HAP-1 (cell line): ENCODE measurements at regions not wholly inside any gene's neighbourhood (a gene's known extent, or its start where the extent isn't known, plus 50 kb on each side); places are given as distances from the start of the nearest gene placed in this dataset.

ENCODE experiments used
- DNase-seq, 2 experiments: peaks; one replicate each; pipeline ENCODE4 v3.0.0-alpha.2; 2016 to 2020; ENCODE audit warnings: low spot score in 2 of 2
- H3K27me3 ChIP-seq: fragments of 250-450 bp; sonication (Bioruptor Pico); 2 replicates; pipeline ENCODE4 v1.5.1; 2020; ENCODE audit warnings: low read depth, mild to moderate bottlenecking, moderate library complexity
- H3K36me3 ChIP-seq: fragments of 250-450 bp; sonication (Bioruptor Pico); replicated peaks from 2 replicates; pipeline ENCODE4 v1.5.1; 2020; ENCODE audit warnings: mild to moderate bottlenecking
- H3K4me1 ChIP-seq: fragments of 250-450 bp; sonication (Bioruptor Pico); 2 replicates; pipeline ENCODE4 v1.5.1; 2020; ENCODE audit warnings: mild to moderate bottlenecking
- H3K4me3 ChIP-seq: fragments of 250-450 bp; sonication (Bioruptor Pico); 2 replicates; pipeline ENCODE4 v1.5.1; 2020; ENCODE audit warnings: mild to moderate bottlenecking, moderate library complexity
- H3K9me3 ChIP-seq: fragments of 250-450 bp; sonication (Bioruptor Pico); 2 replicates; pipeline ENCODE4 v1.5.1; 2020; ENCODE audit warnings: mild to moderate bottlenecking, moderate library complexity
- in situ Hi-C: fragments of 300-500 bp; cut with MboI; formaldehyde crosslinking; loops from 3 replicates; pipeline ENCODE4 v1.14.3; 2020; ENCODE audit warnings: low sequenced_read_pairs, inconsistent platforms, mixed read lengths

- Histone ChIP-seq H3K9me3 (no peaks in the 10 kb centered on the region), H3K27me3 (no peaks in the 10 kb centered on the region), H3K36me3 (no peaks in the 10 kb centered on the region), H3K4me1 (no peaks in the 10 kb centered on the region), H3K4me3 (no peak overlapping the region)
- in situ Hi-C loops = loop anchor here (25.0 kb wide), 1 partner anchor 97 kb away; no protein-coding TSS in a partner anchor
- no peak for DNase-seq
Observed at GRCh38 chr9:75615284-75615683, 275.2 kb upstream of the PCSK5 start.

GRCh38 chr9:75616052-75616451, 274.4 kb upstream of the PCSK5 start:
- Histone ChIP-seq H3K4me1 (no peaks in the 10 kb centered on the region), H3K36me3 (no peaks in the 10 kb centered on the region), H3K27me3 (no peaks in the 10 kb centered on the region), H3K4me3 (no peak overlapping the region), H3K9me3 (no peaks in the 10 kb centered on the region)
- DNase-seq = no peak
- in situ Hi-C loops = loop anchor here (25.0 kb wide), 1 partner anchor 96 kb away; no protein-coding TSS in a partner anchor

- Histone ChIP-seq H3K4me1 (no peaks in the 10 kb centered on the region), H3K36me3 (no peaks in the 10 kb centered on the region), H3K4me3 (no peak overlapping the region), H3K9me3 (no peaks in the 10 kb centered on the region), H3K27me3 (no peaks in the 10 kb centered on the region)
- in situ Hi-C loops = loop anchor here (25.0 kb wide), 1 partner anchor 95 kb away; no protein-coding TSS in a partner anchor
- DNase-seq = no peak
Observed at GRCh38 chr9:75616841-75617566, 273.5 kb upstream of the PCSK5 start.

GRCh38 chr9:75623462-75623861, 267.0 kb upstream of the PCSK5 start:
- Histone ChIP-seq H3K4me3 (no peak overlapping the region), H3K27me3 (no peaks in the 10 kb centered on the region)

GRCh38 chr9:75624998-75625397, 265.5 kb upstream of the PCSK5 start:
- H3K4me1 ChIP-seq = no peaks in the 10 kb centered on the region
- no peak overlapping the region for H3K4me3 ChIP-seq
- H3K27me3 ChIP-seq = no peaks in the 10 kb centered on the region
- no peak for DNase-seq
- in situ Hi-C loops = loop anchor here (25.0 kb wide), 1 partner anchor 87 kb away; no protein-coding TSS in a partner anchor
- no peaks in the 10 kb centered on the region for H3K36me3 ChIP-seq
- H3K9me3 ChIP-seq = no peaks in the 10 kb centered on the region

More at GRCh38 chr9:75623462-75623861, 267.0 kb upstream of the PCSK5 start:
- in situ Hi-C loops = loop anchor here (25.0 kb wide), 1 partner anchor 89 kb away; no protein-coding TSS in a partner anchor
- H3K4me1 ChIP-seq = no peaks in the 10 kb centered on the region
- H3K36me3 ChIP-seq = no peaks in the 10 kb centered on the region
- no peaks in the 10 kb centered on the region for H3K9me3 ChIP-seq
- DNase-seq = no peak

GRCh38 chr9:75626860-75627259, 263.6 kb upstream of the PCSK5 start:
- in situ Hi-C loops = no loop called here
- no peaks in the 10 kb centered on the region for H3K9me3 ChIP-seq
- no peaks in the 10 kb centered on the region for H3K4me1 ChIP-seq
- H3K27me3 ChIP-seq = no peaks in the 10 kb centered on the region
- no peaks in the 10 kb centered on the region for H3K36me3 ChIP-seq
- H3K4me3 ChIP-seq = no peak overlapping the region
- DNase-seq = no peak

- no peak for DNase-seq
- in situ Hi-C loops = no loop called here
- no peak overlapping the region for H3K4me3 ChIP-seq
- H3K27me3 ChIP-seq = no peaks in the 10 kb centered on the region
- no peaks in the 10 kb centered on the region for H3K4me1 ChIP-seq
- H3K9me3 ChIP-seq = no peaks in the 10 kb centered on the region
- H3K36me3 ChIP-seq = no peaks in the 10 kb centered on the region
Observed at GRCh38 chr9:75628952-75629351, 261.5 kb upstream of the PCSK5 start.

- Histone ChIP-seq H3K36me3 (no peaks in the 10 kb centered on the region), H3K4me3 (no peak overlapping the region), H3K4me1 (no peaks in the 10 kb centered on the region), H3K27me3 (no peaks in the 10 kb centered on the region), H3K9me3 (no peaks in the 10 kb centered on the region)
- no peak for DNase-seq
- in situ Hi-C loops = no loop called here
Observed at GRCh38 chr9:75633451-75634057, 256.9 kb upstream of the PCSK5 start.

- in situ Hi-C loops = no loop called here
- H3K27me3 ChIP-seq = no peaks in the 10 kb centered on the region
- no peaks in the 10 kb centered on the region for H3K36me3 ChIP-seq
- DNase-seq = no peak
- H3K9me3 ChIP-seq = no peaks in the 10 kb centered on the region
- peaks cover 3% of the 10 kb centered on the region; the same call in 1 of the 2 replicates for H3K4me1 ChIP-seq
- no peak overlapping the region for H3K4me3 ChIP-seq
Observed at GRCh38 chr9:75636427-75637045, 253.9 kb upstream of the PCSK5 start.

GRCh38 chr9:75639971-75640610, 250.4 kb upstream of the PCSK5 start:
- H3K9me3 ChIP-seq = no peaks in the 10 kb centered on the region
- no peaks in the 10 kb centered on the region for H3K27me3 ChIP-seq
- H3K4me3 ChIP-seq = no peak overlapping the region
- in situ Hi-C loops = no loop called here
- peaks cover 3% of the 10 kb centered on the region; the same call in 1 of the 2 replicates for H3K4me1 ChIP-seq
- no peak for DNase-seq
- no peaks in the 10 kb centered on the region for H3K36me3 ChIP-seq

GRCh38 chr9:75642522-75642921, 248.0 kb upstream of the PCSK5 start:
- Histone ChIP-seq H3K27me3 (no peaks in the 10 kb centered on the region), H3K4me1 (peaks cover 3% of the 10 kb centered on the region; the same call in 1 of the 2 replicates), H3K36me3 (no peaks in the 10 kb centered on the region), H3K9me3 (no peaks in the 10 kb centered on the region), H3K4me3 (no peak overlapping the region)
- in situ Hi-C loops = no loop called here
- DNase-seq = no peak

- DNase-seq = no peak
- H3K27me3 ChIP-seq = no peaks in the 10 kb centered on the region
- H3K4me3 ChIP-seq = no peak overlapping the region
- H3K9me3 ChIP-seq = no peaks in the 10 kb centered on the region
- H3K4me1 ChIP-seq = no peaks in the 10 kb centered on the region
- in situ Hi-C loops = no loop called here
- no peaks in the 10 kb centered on the region for H3K36me3 ChIP-seq
Observed at GRCh38 chr9:75644649-75645048, 245.8 kb upstream of the PCSK5 start.

- H3K27me3 ChIP-seq = no peaks in the 10 kb centered on the region
- H3K9me3 ChIP-seq = no peaks in the 10 kb centered on the region
- DNase-seq = no peak
- in situ Hi-C loops = no loop called here
- no peak overlapping the region for H3K4me3 ChIP-seq
- no peaks in the 10 kb centered on the region for H3K36me3 ChIP-seq
- no peaks in the 10 kb centered on the region for H3K4me1 ChIP-seq
Observed at GRCh38 chr9:75648034-75648433, 242.4 kb upstream of the PCSK5 start.
